LNCaP clone FGC (cell line): ENCODE measurements at regions not wholly inside any gene's neighbourhood (a gene's known extent, or its start where the extent isn't known, plus 50 kb on each side); places are given as distances from the start of the nearest gene placed in this dataset.
"Not testable (repeated sequence)": the region's sequence is repeated elsewhere in the genome, so short reads cannot be mapped to it uniquely, and the experiment has no call there.

Experiments
- DNase-seq: peaks from one replicate; pipeline ENCODE4 v3.0.0-alpha.2; 2011; ENCODE audit warnings: low read depth
- H3K4me3 ChIP-seq: 2 replicates; pipeline ENCODE4 v1.5.1; 2011; ENCODE audit warnings: mild to moderate bottlenecking, low read depth, low read length, control low read depth
- CTCF ChIP-seq: IDR thresholded peaks from 2 replicates; pipeline ENCODE4 v1.5.1; 2012; ENCODE audit warnings: mild to moderate bottlenecking; ENCODE audit not compliant: control insufficient read depth, insufficient read depth; ENCODE audit errors: extremely low read depth

GRCh38 chr4:173990126-173990868 is 293.2 kb downstream of the FBXO8 start:
- H3K4me3 ChIP-seq, result no peak overlapping the region
- DNase-seq, result no peak
- TF ChIP-seq CTCF, result peak; percentile 59

- not testable (repeated sequence) for DNase-seq, H3K4me3 ChIP-seq
Observed at GRCh38 chr4:173963523-173963922, 319.9 kb downstream of the FBXO8 start.

GRCh38 chr4:173960398-173960797 is 323.1 kb downstream of the FBXO8 start:
- H3K4me3 ChIP-seq, result no peak overlapping the region
- DNase-seq, result no peak
- TF ChIP-seq CTCF, result no peak

- H3K4me3 ChIP-seq, result no peak overlapping the region
- no peak for DNase-seq
- TF ChIP-seq CTCF, result no peak
Observed at GRCh38 chr4:173958445-173958844, 325.0 kb downstream of the FBXO8 start.

GRCh38 chr4:173943547-173943946 is 339.9 kb downstream of the FBXO8 start:
- DNase-seq, result no peak
- no peak overlapping the region for H3K4me3 ChIP-seq
- TF ChIP-seq CTCF, result no peak

GRCh38 chr4:173940146-173940545 is 343.3 kb downstream of the FBXO8 start:
- TF ChIP-seq CTCF, result no peak
- no peak for DNase-seq
- H3K4me3 ChIP-seq, result no peak overlapping the region

- no peak for TF ChIP-seq CTCF
- H3K4me3 ChIP-seq, result no peak overlapping the region
- DNase-seq, result no peak
Observed at GRCh38 chr4:173937631-173938270, 345.7 kb downstream of the FBXO8 start.
